GM19438 (cell line): ENCODE measurements at regions not wholly inside any gene's neighbourhood (a gene's known extent, or its start where the extent isn't known, plus 50 kb on each side); places are given as distances from the start of the nearest gene placed in this dataset.

Experiments
- ATAC-seq: cut with Tn5 transposase; IDR thresholded peaks from one replicate; pipeline ENCODE4 v1.9.1; 2021; ENCODE audit warnings: low read depth; ENCODE audit not compliant: unreplicated experiment

DNA sequence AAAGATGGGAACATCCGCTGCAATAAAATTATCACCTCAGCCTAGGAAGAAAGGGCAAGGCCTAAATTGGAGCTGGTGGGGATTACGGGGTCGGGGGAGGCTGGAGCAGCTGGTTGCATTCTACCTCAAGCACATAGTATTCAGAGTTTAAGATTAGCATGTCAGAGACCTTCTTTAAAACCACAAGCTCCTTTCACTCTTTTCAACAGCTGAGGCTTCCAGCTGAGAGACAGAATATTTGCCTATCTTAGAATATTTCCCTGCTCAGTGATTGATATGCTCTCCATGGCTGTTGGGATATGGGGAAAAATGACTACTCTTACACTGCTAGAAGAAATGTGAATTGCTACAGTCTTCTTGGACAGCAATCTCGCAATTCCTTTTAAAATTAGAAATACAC, 248.6 kb downstream of the TBX15 start:
- no peak for ATAC-seq

DNA sequence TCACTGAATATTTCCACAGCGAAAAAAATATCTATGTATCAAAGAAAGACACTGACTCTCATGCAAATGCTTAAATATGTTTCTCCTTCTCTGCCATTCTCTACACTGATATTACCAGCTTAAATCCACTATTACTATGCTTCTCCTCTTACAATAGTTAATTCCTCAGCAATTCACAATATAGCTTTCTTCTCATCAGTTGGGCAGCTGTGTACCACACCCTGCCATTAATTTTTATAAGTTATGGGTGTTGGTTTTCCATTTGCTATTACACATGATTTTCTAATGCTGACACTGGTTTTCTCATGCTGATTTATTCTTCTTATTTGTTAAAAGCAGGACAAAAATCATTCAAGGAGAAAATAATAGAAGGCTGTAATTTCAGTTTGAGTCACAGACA, 251.8 kb downstream of the TBX15 start:
- ATAC-seq = no peak

DNA sequence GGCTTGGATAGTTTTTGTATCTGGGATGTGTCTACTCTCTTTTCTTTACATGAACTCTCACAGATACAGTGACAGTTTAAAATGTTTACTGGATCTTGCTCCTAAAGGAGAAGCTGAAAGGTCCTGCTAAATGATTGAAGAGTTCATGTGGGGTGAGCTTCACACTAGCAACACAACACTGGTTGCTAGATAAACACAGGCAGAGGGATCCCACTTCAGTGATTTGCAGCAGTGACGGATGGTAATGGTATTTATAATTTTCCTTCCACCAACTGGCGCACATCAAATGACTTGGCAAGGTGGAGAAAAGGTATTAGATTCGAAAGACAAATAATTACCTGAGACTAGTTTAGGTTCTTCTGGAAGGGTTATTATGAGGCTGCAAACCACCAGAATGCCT, 270.2 kb downstream of the TBX15 start:
- no peak for ATAC-seq

DNA sequence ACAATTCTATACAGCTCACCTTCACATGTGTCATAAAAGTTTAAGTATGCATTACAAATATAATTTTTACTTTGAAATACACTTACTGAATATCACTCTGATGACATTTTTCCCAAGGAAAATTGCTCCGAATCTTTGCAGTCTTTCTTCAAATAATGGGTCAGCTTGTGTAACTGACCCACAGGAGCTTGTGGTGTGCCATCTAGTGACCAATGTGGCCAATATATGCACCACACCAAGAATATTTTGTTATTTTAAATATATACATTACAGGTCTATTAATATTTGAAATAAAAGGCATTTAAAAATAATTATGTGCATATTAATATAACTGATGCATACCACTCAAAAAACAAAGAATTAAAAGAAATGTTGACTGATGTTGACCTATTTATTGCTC, 271.4 kb downstream of the TBX15 start:
- ATAC-seq = no peak

DNA sequence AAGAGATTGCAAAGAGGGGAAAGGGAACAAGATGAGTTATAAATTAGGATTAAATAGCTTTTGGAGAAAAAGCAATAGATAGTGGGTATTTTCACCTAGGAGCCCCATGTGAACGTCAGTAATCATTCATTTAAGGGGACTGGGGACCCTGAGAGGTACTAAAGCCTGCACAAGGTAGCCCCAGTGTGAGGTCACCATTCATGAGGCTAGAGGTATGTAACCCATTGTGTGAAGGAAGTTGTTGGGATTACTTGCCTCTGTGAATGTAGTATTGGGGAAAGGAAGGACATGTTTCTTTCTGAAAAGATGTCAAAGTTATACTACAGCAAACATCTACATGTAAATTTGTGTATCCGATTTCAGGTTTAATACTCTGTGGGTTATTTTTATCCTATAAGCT, 276.8 kb downstream of the TBX15 start:
- no peak for ATAC-seq

DNA sequence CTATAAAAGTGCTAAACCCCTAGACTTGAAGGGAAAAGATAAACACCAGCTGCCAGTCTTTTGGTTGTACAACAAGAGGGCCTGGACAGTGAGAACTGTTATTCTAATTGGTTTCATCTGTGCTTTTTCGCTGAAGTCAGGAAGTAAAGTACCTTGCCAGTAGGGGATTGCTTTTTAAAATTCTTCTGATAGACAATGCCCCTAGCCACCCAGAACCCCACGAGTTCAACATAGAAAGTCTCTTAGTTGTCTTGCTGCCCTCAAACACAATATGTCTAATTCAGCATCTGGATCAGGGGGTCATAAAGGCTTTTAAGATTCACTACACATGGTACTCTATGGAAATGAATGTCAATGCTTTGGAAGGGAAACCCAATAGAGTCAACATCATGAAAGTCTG, 289.2 kb downstream of the TBX15 start:
- ATAC-seq = no peak

DNA sequence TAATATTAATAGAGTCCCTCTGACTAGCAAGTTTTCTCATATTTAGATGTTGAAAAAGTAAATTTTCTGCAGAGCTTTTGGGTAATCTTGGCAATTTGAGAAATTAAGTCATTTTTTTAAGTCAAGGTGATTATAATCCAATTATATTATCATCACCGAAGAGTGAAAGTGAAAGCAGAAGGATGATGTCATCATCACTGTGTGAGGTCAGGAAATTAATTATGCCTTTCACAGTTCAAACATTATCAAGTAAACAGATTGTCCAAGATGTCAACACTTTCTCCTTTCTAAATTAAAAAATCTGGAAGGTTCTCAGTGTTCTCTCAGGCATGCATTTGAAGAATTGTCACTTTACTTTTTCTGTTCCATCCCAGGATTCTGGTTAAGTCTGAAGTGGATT, 296.0 kb downstream of the TBX15 start:
- ATAC-seq = no peak

DNA sequence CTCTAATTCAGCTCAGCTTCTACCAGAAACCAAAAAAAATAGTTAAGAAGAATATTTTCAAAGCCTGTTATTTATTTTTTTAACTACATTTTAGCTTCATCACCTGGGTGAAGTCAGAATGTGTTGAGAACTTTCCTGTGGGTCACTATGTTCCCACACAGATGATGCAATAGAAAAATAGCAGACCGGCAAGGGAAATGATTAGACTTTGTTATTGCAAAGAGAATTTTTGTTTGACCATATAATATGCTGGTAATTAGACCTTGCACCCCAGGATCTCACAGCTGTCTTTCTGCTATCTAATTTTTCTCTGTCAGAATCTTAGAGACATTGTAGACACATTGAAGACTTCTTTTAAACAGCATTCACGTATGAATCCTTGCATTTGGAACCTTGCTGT, 299.3 kb downstream of the TBX15 start:
- ATAC-seq = no peak

DNA sequence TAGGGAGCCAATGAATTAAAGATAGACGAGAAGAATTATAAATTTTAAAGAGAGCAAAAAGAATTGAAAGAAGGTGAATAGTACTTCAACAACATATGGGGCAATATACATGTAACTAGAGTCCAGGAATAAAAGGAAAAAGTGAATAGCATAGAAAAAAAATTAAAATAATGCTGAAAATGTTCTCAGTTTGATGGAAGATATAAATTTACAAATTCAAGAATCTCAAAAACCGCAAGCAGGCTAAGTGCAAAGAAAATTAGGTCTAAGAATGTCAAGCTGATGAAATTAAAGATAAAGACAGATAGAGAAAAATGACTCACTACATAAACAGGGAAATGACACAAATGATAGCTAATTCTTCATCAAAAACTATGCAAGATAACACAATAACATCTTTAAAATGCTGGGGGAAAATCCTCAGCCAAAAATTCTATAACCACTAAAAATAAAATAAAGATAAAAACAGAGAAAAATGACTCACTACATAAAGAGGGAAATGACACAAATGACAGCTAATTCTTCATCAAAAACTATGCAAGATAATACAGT, 326.3 kb downstream of the TBX15 start:
- ATAC-seq = no peak

DNA sequence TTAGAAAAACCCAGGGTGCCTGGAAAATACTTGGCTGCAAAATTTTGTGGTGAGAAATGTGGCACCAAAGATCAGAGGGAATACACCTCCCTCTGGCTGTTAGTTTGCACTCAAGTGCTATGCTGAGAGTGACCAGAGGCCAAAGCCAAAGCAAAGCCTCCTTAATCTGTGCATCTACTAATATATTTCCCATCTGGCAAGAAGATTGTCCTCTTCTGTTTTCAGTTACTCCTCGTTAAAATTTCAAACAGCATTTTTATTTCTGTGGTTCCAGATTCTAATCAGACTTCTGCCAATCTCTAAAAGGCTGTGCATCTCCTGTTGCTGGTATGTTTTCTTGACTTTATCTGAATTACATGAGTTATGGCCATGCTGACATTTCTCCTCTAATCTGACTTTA, 327.4 kb downstream of the TBX15 start:
- no peak for ATAC-seq

DNA sequence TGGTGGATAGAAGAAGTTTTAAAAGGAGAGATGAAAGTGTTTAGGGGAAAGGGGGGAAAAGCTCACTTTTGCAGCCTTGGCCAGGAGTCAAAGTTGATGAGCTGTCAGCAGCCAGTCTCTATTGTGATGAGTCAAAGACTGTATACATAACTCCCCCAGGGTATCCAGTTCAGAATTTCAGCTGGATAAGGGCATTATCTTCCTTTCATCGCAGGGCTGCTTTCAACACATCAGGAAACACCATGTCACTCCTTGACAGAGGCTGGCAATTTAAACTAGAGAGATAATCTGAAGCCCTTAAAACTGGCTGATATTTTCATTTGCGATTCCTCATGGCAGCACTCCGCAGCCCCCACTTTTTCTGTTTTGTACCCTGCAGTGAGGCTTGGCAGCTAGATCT, 328.5 kb downstream of the TBX15 start:
- no peak for ATAC-seq

DNA sequence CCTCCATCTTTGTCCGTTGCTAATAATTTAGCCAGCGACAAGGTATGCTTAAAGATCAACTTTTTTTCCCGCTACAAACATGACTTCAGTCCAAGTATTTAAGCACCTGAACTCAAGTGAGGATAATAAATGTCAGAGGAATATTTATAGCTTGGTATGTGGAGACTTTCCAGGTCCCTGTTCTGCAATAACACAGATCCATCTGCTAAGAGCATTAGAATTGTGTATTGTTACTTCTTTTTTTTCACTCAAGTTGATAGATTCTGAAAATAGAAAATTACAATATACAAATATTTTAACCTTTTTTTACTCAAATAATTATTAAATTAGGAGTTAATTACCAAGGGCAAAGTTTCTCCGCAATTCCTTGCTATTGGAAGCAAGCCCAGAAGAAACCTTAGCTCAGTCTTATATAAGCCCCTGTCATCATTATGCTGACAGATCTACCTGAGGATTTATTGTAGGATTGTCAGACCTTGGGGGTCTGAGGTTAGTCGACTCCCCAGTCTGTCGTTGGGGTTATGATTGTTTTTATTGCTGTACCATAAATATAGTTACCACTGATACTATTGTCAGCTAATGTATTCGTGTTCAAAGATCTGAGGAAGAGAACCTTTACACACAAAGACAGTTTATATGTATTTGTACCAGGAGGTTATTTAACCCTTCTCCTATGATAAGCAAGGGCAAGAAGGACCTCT, 337.9 kb downstream of the TBX15 start:
- ATAC-seq = no peak

DNA sequence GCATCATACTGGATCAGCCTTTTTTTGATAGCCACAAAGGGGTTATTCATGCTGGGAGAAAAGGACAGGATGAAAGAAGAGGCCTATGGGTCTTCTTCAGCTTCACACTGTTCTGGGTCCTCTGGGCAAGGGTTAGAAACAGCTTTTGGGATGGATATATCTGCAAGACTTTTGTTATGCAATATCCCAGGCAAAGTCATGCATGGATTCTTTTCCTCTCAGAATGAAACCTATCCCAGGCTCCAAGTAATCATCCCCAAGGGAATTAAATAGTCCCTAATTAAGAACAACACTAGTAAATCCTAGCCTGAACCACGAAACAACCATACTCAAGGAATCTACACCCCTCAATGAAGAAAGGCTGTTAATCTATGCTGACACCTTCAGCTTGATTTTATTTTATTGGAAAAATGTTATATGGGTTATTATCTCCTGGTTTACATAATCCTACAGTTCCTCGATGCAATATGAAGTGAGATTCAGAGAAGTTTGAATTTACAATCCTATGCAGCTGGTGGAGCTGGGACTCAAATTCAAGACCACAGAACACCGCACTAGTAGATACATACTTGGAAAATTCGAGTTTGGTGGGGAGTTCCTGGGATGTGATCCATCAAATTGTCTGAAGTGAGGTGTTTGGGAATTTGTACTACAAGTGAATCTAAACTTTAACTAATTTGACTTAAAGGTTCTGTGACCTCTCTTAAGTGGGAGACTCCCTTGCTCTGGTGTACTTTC, 338.6 kb downstream of the TBX15 start:
- ATAC-seq = no peak

DNA sequence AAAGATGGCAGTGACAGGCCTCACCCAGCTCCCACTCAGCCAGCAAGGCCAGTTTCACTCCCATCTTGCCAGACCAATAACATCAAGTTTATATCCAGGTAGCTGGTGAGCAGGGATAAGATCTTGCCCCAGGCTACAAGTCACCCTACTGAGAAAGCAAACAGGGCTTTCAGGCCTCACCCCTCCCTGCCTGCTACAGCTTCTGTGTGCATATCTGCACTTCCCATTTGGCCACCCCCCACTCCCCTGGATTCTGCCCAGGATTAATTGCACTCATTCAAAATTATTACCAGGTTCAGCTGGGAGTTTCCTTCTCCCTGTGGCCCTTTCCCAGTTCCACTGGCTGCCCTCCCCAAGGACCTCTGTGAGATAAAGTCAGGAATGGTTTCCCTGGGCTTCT, 352.1 kb downstream of the TBX15 start:
- ATAC-seq = no peak

DNA sequence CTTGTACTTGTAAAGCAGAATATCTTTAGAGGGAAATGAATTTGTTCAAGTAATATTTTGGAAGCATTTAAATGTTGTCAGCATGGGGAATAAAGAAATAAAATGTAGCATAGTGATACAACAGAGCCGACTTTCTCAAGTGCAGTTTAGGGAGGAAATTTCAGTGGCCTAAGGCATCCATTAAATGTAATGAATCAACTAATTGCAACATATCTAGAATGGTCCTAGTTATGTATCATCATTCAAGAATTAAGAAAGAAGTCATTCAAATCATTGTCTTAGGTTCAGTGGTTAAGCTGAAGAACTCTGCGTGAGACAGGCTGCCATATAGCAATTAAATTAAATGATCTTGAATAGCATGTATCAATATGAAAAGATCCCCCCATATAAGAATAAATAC, 360.7 kb downstream of the TBX15 start:
- no peak for ATAC-seq

DNA sequence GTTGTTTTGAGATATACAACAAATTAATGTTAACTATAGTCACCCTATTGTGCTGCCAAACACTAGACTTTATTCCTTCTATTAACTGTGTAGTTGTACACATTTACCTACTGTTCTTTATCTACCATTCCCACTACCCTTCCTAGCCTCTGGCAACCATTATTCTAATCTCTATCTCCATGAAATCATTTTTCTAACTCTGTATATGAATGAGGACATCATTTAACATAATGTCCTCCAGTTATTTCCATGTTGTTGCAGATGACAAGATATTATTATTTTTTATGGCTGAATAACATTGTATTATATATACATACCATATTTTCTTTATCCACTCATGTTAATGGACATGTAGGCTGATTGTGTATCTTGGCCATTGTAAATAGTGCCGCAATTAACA, 366.3 kb downstream of the TBX15 start:
- ATAC-seq = no peak

DNA sequence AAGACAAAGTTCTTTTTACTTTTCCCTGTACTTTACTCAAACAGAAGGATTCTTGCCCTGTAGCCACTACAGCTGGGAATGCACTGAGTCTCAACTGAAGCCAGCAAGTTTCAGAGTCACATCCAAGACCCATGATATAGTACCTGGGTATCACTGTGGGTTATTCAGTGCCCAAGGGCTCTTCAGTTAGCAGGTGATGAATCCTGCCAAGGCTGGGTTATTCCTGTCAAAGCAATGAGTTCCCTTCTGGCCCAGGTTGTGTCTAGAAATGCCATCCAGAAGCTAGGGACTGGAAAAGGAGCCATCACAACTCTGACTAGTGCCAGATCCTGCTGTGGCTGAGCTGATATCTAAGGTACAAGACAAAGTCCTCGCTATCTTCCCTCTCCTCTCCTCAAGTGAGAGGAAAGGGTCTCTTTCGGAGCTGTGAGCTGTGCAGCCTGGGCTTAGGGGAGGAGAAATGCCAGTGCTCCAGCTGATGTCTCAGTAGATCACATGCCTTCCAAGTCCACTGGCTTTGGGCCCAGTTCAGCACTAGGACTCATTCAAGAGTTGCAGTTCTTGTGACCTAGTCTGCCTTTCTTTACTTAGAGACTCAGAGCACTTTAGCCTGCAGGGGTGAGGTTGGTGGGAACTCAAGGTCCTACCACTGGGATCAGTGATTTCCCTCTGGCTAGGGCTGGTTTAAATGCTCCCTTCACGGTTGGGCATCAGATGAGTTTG, 369.4 kb downstream of the TBX15 start:
- no peak for ATAC-seq

DNA sequence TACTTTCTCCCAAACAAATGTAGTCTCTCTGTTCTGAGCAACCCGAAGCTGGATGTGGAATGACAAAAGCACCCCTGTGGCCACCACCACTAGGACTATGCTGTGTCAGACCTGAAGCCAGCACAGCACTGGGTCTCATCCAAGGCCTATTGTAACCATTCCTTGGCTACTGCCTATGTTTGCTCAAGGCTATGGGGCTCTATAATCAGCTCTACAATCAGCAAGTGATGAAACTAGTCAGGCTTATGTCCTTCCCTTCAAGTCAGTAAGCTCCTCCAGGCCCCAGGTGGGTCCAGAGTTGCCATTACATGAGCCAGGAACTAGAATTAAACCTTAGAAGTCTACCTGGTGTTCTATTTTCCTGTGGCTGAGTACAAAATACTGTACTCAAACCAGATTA, 370.2 kb downstream of the TBX15 start:
- ATAC-seq = no peak

DNA sequence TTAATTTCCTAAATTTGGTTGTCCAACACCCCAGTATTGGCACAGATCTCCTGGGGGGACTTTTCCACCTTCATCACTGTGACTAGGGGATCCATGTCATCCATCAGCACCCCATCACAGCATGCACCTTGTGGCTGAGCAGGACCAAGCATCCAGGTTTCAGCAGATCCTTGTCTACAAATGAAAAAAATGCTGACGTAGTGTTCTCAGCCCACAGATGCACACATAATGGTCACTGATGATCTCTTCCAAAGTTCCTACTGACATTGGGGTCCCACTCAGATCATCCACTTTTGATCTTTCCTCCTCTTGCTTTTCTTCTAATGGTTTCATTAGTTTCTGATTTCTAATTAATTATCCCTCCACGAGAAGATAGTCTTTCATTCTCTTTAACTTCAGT, 373.1 kb downstream of the TBX15 start:
- no peak for ATAC-seq

DNA sequence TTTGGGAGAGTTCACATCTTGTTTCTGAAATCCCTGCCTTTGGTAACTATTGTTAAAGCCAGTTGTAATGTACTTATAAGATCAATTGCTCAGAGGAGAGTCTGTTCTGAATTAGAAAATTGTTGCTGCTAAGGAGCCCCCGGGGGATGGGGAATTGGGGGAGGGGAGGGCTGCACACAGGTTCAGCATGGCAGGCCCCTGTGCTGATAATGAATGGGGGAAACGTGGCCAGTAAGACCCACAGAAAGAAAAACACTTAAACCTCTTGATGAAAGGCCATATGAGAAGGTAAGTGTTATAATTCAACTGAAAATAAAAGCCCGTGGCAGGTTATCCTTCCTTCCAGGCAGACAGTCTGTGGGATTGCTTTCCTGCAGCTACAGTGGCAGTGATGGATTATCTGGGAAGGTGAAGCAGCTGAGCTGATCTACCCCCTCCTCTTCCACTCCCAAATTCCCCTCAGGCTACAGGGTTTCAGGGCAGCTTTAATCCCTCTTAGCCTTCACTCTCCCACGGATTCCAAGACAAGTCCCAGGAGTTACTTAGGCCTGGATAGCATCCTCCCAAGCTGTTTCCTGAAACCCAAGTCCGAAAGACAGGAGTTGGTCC, 398.8 kb downstream of the TBX15 start:
- ATAC-seq = no peak

DNA sequence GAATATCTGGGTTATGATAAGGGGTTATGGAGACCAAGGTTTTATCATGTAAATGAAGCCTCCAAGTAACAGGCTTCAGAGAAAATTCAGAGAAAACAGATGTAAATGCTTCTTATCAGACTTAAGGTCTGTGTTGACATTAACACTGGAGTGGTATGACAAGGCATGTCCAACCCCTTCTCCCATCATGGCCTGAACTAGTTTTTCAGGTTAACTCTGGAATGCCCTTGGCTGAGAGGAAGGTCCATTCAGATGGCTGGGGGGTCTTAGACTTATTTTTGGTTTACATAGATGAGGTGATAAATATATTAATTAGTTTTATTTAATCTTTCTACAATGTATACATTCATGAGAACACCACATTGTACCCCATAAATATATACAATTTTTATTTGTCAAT, 399.6 kb downstream of the TBX15 start:
- no peak for ATAC-seq
